RWPE1 (cell line): ENCODE measurements at regions not wholly inside any gene's neighbourhood (a gene's known extent, or its start where the extent isn't known, plus 50 kb on each side); places are given as distances from the start of the nearest gene placed in this dataset.
"Not testable (repeated sequence)": the region's sequence is repeated elsewhere in the genome, so short reads cannot be mapped to it uniquely, and the experiment has no call there.

Experiments
- CTCF ChIA-PET: fragments of 350-600 bp; sonication (Branson Sonifier 250); formaldehyde crosslinking; extraction: SDS; loops from one replicate; lab custom pipeline; 2021; lab: Yijun Ruan, JAX
- POLR2A ChIA-PET: fragments of 400-600 bp; formaldehyde crosslinking; extraction: SDS; loops from one replicate; lab custom pipeline; 2020; ENCODE audit warnings: antibody characterized with exemption; ENCODE audit not compliant: low non-redundant PET; lab: Yijun Ruan, JAX
- DNase-seq: peaks from one replicate; pipeline ENCODE4 v3.0.0; 2012; ENCODE audit warnings: low spot score
- H3K27ac ChIP-seq: fragments of 450-650 bp; 2 replicates; pipeline ENCODE4 v1.5.1; 2017
- TF ChIP-seq, protein P1 (sequence below): fragments of 450-650 bp; conservative IDR thresholded peaks from 2 replicates; pipeline ENCODE4 v1.5.1; 2017; ENCODE audit warnings: low read depth, mild to moderate bottlenecking

DNA sequence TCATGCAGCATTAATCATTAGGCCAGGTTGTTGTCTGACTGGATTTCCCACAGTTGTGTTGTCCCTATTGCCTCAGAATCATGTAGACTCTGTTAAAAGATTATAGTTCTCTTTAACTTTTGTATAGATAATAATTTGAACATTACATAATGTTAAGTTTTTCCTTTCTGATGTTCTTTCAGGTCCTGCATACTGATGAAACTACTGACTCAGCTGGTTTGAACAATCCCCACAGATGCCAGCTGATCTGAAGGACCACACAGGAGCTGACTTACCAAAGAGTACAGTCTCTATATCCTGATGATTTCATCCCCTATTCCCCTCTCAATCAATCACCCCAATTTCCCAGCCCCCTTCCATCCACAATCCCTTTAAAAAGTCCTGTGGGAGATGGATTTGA, 341.2 kb upstream of the MGAT4C start:
- no peak for DNase-seq
- POLR2A ChIA-PET, result no interaction called here
- CTCF ChIA-PET, result no interaction called here
- TF ChIP-seq, protein P1, sequence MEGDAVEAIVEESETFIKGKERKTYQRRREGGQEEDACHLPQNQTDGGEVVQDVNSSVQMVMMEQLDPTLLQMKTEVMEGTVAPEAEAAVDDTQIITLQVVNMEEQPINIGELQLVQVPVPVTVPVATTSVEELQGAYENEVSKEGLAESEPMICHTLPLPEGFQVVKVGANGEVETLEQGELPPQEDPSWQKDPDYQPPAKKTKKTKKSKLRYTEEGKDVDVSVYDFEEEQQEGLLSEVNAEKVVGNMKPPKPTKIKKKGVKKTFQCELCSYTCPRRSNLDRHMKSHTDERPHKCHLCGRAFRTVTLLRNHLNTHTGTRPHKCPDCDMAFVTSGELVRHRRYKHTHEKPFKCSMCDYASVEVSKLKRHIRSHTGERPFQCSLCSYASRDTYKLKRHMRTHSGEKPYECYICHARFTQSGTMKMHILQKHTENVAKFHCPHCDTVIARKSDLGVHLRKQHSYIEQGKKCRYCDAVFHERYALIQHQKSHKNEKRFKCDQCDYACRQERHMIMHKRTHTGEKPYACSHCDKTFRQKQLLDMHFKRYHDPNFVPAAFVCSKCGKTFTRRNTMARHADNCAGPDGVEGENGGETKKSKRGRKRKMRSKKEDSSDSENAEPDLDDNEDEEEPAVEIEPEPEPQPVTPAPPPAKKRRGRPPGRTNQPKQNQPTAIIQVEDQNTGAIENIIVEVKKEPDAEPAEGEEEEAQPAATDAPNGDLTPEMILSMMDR, result no peak
- H3K27ac ChIP-seq, result no peak overlapping the region

DNA sequence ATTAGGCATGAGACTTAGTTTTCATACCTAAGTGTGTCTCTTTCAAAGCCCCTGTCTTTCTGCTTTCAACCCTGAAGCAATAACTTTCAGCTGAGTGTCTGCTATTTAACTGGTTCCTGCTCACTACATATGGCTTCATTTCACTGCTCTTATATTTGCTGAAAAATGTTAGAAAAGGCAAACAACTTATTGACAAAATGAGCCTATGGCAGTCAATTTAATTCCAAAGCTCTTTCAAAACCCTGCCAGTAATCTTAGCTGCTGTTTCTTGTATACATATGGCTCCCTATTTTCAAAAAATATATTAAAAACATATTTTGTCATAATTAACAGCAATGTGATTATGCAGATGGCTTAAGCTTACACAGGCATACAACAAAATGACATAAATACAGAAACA, 334.1 kb upstream of the MGAT4C start:
- CTCF ChIA-PET, result no interaction called here
- DNase-seq, result no peak
- POLR2A ChIA-PET, result no interaction called here
- no peak overlapping the region for H3K27ac ChIP-seq
- TF ChIP-seq, protein P1, result no peak

DNA sequence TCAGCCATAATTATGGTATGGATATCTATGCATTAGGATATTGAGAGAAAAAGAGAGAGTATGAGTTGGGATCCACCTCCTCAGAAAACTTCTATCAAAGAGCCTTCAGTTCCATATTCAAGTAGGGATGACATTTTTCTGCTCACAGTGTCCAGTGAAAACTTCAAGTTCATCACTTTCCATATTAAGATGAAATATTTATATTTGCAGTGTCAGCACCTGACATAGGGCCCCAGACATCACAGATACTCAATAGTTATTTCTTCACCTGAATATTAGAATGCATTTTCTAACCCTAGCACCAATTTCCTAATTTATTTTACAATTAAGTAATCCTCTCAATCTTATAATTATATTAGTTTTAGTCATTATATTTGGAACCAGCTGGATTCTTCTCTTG, 318.0 kb upstream of the MGAT4C start:
- H3K27ac ChIP-seq, result no peak overlapping the region
- CTCF ChIA-PET, result interaction anchor here (0.9 kb wide), 1 partner anchor 9 kb away, joined by 5 read pairs; no protein-coding TSS in a partner anchor
- no peak for DNase-seq

DNA sequence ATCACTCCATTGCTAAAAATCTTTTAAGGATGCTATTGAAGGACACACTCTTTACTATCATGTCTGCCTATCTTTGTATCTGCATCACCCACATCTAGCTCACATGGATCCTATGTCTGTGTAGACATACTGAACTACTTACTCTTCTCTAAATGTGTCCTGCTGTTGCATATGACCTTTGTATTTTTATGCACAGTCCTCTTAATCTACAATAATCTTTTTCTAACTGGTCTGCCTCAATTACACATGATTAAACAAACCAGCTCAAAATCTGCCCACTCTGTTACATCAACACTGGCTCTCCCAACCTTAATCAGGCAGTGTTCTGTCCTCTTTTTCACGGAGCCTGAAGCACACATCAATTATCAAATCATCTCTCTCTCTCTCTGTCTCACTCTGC, 316.3 kb upstream of the MGAT4C start:
- TF ChIP-seq, protein P1, result no peak
- ChIA-PET POLR2A (no interaction called here), CTCF (no interaction called here)
- no peak overlapping the region for H3K27ac ChIP-seq
- DNase-seq, result no peak

More for the DNA sequence above, 318.0 kb upstream of the MGAT4C start:
- TF ChIP-seq, protein P1, result no peak
- POLR2A ChIA-PET, result no interaction called here

DNA sequence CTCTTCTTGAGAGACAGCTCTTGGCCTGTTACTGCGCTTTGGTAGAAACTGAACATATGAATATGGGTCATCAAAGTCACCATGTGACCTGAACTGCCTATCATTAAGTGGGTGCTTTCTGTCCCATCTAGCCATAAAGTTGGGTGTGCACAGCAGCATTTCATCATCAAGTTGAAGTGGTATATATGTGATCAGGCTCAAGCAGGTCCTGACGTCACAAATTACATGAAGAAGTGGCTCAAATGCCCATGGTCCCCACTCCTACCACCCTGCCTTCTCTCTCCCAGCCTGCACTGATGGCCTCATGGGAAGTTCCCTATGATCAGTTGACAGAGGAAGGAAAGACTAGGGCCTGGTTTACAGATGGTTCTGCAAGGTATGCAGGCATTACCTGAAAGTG, 308.8 kb upstream of the MGAT4C start:
- DNase-seq, result no peak
- POLR2A ChIA-PET, result no interaction called here
- no peak overlapping the region for H3K27ac ChIP-seq
- CTCF ChIA-PET, result no interaction called here
- TF ChIP-seq, protein P1, result no peak

DNA sequence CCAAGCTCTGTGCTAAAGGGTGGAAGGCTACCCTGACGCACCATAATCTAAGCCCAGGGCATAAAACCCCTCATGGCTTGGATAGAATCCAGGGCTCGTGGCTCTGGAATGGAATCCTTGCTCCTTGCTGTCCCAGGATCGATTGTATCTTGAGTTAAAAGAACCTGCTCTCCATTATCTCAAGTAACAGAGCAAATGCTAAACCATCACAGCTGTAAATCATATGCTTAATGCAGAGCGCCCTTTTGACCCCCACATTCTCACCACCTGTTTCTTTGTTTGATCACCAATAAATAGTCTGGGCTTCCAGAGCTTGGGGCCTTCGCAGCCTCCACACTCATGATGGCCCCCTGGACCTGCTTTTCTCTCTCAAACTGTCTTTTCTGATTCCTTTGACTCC, 299.3 kb upstream of the MGAT4C start:
- CTCF ChIA-PET, DNase-seq, POLR2A ChIA-PET, H3K27ac ChIP-seq: not testable (repeated sequence)

DNA sequence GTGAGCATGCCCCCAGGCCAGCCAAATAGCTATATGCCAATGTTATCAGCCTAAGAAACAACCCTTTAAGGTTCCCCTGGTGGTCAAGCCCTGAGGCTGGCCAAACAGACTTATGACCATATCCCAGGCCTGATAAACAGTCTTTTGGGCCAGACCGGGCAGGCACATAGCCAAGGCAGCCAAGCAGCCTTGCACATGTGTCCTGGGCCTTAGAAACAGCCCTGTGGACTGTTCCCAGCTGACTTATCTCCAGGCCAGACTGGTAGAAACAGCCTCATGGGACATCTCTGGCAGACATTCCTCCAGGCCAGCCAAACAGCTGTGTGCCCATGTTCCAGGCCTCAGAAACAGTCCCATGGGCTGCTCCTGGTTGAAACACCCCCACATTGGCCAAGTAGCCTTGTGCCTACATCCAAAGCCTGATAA, 295.0 kb upstream of the MGAT4C start:
- POLR2A ChIA-PET, result no interaction called here
- no peak overlapping the region for H3K27ac ChIP-seq
- TF ChIP-seq, protein P1, result no peak
- CTCF ChIA-PET, result no interaction called here
- no peak for DNase-seq
